Suppressor macrophage treated with lipopolysaccharide for 4 hours (primary cell): ENCODE measurements at regions not wholly inside any gene's neighbourhood (a gene's known extent, or its start where the extent isn't known, plus 50 kb on each side); places are given as distances from the start of the nearest gene placed in this dataset.

ENCODE experiments used
- DNase-seq: peaks from one replicate; pipeline ENCODE4 v3.0.0-alpha.2; 2020

DNA sequence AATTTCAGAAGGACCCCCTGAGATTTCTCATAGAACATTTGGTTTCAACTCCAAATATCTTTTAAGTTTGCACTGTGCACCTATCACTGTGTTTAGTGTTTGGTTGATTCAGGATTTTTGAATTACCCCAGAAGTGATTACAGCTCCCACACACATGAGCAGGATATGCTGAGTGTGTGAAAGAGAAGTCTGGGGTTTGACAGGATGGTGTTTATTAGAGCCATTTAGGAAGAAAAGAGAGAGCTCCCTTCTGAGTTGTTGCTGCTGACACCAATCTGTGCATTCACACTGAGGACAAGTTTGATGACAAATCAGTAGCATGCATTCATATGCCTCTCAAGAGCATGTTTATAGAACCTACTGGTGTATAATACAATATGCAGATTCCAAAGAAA, 118.1 kb downstream of the RPL22L1 start:
- no peak for DNase-seq

DNA sequence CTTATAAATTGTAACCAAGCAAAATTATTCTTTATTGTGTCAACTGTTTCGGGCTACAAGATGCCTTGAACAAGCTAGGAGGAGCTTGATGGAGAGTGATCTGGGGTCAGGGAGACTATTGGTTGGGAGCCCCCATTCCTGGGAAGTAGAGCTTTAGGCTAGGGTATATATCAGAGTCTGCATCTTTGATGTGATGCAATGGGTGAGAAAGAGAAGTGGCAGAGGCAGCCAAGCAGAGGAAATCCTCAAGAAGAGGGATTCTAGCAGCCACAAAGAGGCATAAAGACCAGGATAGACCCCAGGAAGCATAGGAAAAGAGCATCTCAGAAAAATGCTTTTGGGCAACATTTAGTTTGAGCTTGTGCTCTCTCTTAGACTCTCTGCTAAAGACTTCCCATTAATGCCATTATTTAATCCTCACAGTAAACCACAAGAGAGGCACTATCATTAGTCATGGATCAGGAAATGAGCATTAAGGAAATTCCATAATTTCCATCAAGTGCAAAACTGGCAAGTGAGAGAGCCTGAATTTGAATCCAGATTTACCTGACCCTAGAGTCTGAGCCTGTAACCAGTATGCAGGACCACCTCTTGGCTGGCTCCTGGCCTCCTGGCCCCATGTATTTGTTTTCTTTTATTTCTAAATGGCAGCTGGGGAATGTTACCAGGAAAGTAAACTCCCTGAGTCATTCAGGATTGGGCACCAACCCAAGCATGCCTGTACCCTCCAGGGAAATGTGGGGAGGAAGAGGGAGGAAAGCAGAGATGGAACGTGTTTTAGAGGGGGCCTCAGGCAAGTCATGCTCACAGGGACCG, 118.7 kb downstream of the RPL22L1 start:
- no peak for DNase-seq

DNA sequence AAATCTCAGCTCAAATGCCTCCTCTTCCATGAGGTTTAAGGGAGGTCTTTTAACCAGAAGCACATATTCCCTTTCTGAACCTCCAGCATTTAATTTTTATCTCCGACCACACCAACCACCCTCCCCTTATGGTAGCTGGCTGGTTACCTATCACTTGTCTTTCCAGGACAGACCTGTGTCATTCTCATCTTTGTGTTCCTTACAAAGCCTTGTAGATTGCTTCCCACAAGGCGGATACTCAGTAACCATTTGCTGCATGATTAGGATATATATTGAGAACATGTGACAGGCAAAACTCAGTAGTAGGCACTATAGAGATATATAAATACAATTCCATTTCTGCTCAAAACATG, 119.5 kb downstream of the RPL22L1 start:
- DNase-seq: no peak

DNA sequence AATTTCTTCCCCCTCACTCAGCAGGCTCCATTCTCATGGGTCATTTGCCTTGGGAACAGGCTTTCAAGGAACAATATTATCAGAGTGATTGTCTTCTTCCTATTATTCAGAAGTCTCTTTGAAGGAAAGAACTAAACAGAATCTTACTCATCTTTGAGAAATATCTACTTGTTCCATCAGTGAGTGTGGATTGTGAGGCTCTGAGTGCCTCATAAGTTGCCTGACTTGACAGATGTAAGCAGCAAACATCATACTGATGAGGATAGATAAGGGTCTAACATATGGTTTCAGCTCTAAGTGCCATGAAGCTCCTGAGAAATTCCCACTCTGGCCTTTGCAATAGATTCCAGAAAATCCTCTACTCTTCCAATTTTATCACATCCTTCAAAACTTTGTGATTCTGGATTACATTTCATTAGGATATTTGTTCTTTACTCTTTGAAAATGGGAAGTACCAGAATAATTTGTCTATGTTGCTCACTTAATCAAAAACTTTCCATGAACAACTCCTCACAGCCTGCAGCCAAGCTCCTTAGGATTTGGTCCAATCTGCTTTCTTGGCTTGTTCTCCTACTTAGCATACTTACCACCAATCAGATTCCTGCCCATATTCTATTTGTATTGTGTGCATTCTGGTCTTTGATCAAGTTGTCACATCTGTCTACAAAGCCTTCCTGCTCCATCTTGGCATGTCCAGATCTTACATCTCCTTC, 120.1 kb downstream of the RPL22L1 start:
- DNase-seq: no peak

DNA sequence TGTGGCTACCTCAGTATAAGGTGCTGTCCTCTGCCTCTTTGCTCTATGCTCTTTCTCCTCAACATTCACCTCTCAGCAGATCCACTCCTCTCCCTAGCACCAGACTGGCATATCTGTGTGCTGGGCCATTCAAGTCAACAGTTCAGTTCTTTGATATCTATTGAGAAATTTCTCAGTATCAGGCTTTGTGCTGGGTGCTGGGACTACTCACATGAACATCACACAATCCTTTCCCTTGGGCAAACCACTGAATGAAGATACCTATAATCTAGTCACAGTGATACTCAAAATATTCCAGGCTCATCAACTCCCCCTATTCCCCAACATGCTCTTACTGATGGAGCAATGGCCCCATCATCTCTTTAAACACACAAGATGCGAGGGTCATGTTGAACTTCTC, 120.8 kb downstream of the RPL22L1 start:
- no peak for DNase-seq

DNA sequence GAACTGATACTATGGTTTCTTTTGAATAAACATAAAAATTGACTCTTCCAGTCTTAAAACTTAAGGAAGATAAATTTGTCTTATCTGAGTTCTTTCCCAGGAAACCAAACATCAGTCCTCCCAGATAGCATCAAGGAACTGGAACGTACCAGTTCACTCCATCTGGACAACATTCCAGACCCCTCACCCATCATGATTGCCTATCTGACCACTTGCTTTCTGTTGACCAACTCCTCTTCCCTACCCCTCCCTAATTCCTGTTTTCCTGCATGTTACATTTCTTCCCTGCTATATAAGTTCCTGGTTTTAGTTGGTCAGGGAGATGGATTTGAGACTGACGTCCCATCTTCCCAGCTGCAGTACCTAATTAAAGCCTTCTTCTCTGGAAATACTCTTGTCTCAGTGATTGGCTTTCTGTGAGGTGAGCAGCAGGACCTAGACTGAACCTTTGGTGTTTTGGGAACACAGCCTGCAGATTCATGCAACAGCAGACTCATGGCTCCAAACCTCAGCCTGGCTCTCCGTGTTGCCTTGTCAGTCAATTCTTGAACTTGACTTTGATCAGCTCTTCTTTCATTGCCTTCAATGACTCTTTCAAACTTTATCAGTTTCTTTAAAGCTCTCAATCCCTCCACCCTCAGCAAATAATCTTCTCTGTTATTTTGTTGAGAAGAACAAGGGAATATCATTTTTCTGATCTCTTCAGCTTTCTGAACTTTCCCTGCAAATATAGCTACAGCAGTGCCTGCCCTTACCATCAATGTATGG, 123.6 kb downstream of the RPL22L1 start:
- DNase-seq: no peak

DNA sequence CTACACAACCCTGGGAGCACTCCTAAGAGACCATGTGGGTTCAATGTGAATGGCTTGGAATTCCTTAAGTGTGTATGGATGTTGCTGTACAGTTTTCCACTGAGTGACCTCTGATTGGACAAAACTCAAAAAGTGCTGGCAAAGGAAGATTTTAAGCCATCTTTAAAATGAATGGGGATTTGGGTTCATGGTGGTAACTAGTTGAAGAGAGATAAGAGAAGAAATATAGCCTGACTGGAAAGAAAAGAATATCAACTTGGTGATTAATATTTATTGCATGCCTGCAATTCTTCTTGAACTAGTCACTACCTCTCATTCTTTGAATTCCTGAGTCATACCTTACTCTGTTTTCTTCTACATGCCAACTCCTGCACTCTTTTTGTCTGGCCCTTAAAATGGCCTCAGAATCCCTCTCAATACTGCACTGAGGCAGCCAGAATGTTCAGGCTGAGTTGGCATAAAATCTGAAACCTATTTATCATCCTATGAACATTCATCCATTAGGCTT, 124.7 kb downstream of the RPL22L1 start:
- DNase-seq: no peak

DNA sequence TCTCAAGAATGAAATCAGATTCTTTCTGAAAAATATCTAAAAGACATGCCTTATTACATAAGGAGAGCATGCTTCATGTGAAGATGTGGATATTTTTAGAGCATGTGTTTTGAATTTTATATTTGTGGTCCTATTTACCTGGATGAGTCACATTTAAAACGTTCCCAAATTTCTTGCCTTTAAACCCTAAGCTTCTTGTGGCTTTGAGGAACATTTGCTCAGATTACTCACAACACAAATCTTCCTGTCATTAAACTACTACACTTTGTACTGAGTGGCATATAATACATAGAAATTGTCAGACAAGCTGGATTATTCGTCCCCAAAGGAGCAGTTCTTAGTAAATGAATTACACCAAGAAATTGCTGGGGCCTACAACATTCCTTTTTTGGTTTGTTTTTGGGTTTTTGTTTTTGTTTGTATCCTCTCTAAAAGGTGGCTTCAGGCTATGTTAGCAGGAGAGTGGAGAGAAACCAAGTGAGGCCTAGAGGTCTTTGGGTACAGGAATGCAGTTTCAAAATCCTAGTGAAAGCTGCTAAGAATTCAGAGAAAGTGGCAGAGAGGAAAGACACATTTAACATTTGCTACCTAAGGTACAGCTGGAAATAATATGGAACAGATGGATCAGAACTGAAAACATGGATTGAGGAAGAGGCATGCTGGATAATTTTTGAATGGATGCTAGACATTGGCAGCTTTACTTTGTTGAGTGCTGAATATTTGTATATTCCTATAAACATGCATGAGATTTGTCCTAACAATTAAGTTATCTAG, 128.1 kb downstream of the RPL22L1 start:
- DNase-seq: no peak

DNA sequence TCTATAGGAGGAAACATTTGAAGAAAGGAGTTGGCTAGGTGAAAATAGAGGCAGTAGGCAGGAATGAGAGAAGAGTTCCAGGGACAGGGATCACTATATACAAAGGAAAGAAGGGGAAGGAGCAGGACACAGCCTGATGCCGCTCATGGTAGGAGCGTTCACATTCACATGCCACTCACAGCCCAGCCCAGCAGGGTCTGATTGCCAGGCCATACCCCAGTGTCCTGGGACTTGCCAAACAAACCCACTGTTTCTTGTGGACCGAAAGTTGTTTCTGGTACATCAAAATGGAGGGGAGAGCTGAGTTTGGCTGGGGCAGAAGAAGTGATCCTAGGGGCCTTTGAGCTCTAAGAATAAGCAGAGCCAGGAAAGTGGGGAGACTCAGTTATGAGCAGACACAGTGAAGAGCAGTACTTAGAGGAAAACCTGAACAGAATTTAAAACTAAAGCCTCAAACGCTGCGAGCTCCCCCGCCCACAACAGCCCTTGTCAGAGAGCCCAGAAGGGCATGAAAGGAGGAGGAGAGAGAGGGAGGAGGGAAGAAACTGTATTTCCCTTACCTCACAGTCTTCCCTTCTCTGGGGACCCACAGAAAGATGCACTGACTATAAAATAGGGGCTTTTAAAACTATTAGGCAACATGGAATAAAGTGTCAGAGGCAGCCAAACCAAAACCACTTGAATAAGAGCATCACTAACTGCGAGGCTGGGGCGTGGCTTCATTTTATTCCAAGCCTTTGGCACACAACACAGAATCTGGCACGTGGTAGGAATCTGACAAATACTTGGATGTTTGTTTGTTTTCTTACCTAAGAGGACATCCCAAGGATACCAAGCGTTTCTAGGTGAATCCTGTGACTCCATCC, 129.0 kb downstream of the RPL22L1 start:
- no peak for DNase-seq

DNA sequence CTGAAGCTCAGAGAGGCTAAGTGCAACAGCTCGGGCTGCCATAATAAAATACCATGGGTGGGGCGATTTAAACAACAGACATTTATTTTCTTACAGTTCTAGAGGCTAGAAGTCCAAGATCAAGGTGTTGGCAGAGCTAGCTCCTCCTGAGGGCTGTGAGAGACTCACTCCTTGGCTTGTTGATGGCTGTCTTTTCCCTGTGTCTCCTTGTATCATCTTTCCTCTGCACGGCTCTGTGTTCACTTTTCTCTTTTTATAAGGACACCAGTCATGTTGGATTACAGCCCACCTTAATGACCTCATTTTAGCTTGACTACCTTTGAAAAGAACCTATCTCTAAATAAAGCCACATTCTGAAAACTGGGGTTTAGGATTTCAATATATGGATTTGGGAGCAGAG, 129.7 kb downstream of the RPL22L1 start:
- no peak for DNase-seq

DNA sequence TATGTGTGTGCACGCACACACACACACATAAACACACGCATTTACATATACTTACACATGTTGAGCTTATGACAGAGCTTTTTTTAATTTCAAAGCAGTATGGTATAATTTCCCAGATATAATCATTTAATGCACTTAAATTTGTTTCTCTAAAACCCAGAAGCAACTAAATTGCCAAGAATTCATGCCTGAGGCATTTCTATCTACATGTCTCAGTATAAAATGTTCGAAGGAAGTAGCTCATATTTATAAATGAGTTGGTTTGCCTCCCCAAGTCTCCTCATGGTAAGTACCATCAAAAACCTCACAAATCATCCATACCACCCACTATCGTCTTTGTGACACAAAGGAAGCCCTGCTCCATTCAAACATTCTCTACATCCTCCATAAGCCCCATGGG, 130.6 kb downstream of the RPL22L1 start:
- no peak for DNase-seq

DNA sequence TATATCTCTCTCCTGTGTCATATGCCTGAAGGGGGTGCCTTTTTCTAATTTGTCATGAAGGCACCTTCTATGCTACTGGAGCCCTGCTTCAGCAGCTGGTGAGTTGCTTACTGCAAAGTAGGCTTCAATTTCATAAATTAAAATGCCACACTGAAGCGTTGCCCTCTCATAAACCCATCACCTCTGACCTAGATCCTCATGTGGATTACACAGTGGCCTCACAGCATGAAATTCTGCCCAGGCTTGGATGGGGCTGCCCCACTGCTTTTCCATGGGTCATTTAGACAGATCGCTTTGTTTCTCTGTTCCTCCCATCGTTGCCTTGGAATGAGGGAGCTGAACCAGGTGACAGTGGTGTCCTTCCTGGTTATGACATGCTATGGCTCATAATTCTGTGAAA, 131.2 kb downstream of the RPL22L1 start:
- no peak for DNase-seq

DNA sequence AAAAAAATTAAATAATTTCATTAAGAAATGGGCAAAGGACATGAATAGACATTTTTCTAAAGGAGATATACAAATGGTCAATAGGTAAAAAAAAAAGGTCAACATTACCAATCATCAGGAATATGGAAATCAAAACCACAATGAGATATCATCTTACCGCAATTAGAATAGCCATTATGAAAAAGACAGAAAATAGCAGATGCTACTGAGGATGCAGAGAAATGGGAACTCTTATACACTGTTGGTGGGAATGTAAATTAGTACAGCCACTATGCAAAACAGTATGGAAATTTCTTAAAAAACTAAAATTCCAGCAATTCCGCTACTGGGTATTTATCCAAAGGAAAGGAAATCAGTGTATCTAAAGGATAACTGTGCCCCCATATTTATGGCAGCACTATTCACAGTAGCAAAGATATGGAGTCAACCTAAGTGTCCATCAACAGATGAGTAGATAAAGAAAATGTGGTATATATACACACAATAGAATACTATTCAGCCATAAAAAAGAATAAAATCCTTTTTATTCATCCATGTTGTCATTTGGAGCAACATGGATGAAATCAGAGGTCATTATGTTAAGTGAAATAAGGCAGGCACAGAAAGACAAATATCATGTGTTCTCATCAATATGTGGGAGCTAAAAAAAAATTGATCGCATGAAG, 132.4 kb downstream of the RPL22L1 start:
- DNase-seq: no peak

DNA sequence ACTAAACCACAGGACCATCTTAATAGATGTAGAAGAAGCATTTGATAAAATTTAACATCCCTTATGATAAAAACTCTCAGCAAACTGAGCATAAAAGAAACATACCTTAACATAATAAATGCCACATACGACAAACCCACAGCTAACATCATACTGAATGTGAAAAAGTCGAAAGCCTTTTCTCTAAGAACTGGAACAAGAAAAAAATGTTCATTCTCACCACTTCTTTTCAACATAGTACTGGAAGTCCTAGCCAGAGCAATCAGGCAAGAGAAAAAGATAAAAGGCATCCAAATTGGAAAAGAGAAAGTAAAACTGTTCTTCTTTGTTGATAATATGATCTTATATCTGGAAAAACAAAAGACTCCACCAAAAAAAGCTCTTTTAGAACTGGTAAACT, 134.2 kb downstream of the RPL22L1 start:
- no peak for DNase-seq

DNA sequence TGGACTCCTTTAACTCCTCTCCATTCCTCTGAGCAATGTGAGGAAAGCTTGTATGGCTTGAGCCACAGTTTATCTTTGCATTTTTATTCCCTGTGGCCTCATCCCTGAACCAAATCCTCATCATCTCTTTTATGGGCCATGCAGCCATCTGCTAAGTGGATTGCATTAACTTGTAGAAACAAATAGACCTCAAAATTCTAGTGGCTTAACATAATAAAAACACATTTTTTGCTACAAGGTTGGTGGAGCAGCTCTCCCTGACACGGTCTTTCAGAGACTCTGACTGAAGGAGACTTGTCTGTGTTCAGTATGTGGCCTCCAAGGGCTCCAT, 135.3 kb downstream of the RPL22L1 start:
- no peak for DNase-seq

DNA sequence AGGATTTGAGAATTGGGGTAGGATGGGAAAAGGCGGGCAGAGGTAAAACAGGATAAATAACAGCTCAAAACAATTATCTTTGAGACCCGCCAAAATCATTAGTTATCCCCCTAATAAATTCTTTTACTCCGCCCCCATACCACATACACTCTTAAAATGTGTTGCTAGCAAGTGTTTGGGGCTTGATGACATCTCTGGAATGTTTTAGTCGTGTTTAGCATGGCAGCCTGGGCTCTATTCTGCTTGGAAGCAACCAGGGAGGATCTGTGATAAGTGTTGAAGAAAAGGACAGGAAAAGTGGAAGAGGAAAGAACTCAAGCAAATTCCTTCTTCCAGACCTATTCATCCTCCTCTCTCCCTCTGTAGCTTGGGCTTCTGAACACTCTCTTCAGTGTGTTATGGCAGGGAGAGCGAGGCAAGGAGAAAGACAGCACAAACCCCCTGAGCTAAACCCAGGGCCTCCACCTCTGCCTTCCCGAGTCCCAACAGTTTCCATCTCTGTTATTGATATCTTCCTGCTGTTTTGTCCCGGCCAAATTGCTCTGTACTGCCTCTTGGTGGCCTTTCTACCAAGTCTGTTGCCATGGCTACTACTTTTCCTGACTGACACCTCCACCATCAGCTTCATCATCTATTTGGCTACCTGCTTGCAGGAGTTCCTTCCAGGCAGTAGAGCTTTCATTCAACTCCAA, 135.8 kb downstream of the RPL22L1 start:
- DNase-seq: no peak

DNA sequence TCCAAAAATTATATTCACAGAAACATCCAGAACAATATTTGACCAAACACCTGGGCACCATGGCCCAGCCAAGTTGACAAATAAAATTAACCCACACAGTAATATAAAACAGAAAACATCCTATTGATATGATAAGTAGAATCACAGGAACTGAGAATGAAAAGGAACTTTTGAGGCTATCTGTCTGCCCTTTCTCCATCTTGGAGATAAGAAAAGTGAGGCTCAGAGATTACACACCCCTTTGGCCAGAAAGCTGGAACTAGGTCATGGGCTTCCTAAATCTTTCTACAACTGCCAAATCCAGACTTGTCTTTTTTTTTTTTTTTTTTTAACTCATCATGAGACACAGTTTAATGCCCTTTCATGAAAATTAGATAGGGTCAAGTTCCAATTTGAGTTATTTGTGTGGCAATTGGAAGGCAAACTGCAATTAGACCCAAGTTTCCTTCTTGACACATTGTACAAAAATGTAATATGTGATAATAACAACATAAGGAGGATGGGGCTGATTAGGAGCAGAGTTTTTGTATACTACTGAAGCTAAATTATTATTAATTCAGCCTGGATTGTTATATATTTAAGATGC, 137.2 kb downstream of the RPL22L1 start:
- DNase-seq: no peak

DNA sequence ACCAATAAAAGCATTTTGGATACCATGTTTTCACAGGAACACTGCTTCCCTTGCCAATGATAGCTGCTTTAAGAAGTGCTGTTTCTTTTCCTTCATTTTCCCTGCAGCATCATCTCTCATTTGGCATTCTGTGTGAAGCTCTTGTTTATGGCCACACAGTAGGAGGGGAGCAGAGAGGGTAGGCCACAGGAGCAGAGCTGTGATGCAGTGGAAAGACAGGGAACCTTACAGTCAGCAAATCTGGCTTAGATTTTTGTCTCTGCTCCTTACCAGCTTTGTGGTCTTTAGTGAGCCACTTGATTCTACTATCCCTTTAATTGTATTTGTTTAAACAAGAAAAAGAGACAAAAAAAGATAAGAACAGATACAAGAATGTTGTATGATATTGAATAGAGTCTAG, 138.7 kb downstream of the RPL22L1 start:
- DNase-seq: no peak

DNA sequence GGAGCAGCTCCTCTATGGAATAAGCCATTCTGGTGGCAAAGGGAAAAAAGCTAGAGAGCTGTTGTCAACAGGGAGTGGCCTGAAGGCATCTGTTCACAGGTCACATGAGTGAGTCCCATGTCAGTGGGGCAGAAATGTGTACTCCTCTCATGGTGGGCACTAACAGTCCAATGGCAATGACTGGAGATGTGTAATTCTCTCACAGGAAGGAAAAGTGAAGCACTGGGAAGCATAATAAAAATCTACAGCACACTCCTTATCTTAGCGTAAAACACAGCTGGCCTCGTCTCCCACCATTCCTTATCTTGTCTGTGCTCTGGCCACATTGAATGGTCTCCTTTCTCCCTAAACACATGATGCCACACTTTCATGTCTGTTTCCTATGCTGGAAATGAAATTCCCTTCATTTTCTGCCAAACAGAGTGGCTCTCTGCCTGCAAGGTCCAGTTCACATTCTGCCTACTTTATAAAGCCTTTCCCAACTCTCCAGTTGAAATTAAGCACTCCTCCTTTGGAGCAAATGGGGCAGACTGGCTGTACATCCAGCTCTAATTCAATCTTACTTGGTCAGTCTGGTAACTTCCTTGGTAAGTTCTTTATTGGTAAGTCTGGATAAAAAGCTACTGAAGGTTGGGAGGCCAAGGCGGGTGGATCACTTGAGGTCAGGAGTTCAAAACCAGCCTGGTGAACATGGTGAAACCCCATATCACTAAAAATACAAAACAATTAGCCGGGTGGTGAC, 139.8 kb downstream of the RPL22L1 start:
- DNase-seq: no peak

DNA sequence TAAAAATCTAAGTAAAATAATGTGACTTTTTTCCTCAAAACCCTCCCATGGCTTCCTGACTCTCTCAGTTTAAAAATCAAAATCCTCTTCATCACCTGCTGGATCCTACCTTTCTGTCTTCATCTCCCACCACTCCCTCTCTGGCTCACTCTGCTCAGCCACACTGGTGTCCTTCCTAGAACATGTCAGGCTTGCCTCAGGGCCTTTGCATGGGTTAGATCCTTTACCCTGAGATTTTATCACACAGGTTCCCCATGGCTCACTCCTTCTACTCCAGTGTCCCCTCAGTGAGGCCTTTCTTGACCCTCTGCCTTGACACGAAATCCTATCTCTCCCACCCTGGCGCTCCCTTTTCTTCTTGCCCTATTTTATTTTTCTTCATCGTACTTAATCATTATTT, 141.8 kb downstream of the RPL22L1 start:
- DNase-seq: no peak
